ENCODE measurements at regions not wholly inside any gene's neighbourhood (a gene's known extent, or its start where the extent isn't known, plus 50 kb on each side); places are given as distances from the start of the nearest gene placed in this dataset.
A peak's percentile ranks its signal among the peaks of the same experiment; 100 is the strongest.

GRCh38 chrX:140433582-140433981 is 71.3 kb downstream of the SOX3 start:
- DNase-seq (ENCODE audit: low spot score), result no peak
- no peaks in the 10 kb centered on the region for H3K36me3 ChIP-seq (ENCODE audit: control insufficient read depth in 4 of 4, insufficient read depth in 3 of 4, low read depth in 1 of 4, low read length in 3 of 4)
- 34% methylated on average over 4 of the region's 4 CpGs for WGBS
- H3K27me3 ChIP-seq (ENCODE audit: control insufficient read depth in 4 of 4, insufficient read depth in 4 of 4, low read length in 3 of 4), result peaks cover 0 to 2% (median 0%) of the 10 kb centered on the region in 4 donors
- TF ChIP-seq REST (IDR thresholded peaks at IDR 0.05) (peak; percentile 96), YY1 (IDR thresholded peaks at IDR 0.05) (peak; percentile 51), RAD21 (IDR thresholded peaks at IDR 0.05) (no peak), HNF4A (conservative IDR thresholded peaks at IDR 0.05) (peak; percentile 7 to 62), NR2F2 (IDR thresholded peaks at IDR 0.05) (no peak), RXRA (IDR thresholded peaks at IDR 0.05) (peak in 1 of 2 donors; percentile 69), TAF1 (conservative IDR thresholded peaks at IDR 0.05) (no peak), GABPA (IDR thresholded peaks at IDR 0.05 in 1 of 2, conservative IDR thresholded peaks at IDR 0.05 in 1 of 2) (no peak), CTCF (IDR thresholded peaks at IDR 0.05; ENCODE audit: low read depth, low read length, missing input control) (no peak), HNF4G (IDR thresholded peaks at IDR 0.05) (no peak), EGR1 (IDR thresholded peaks at IDR 0.05; ENCODE audit: low read depth in 2 of 2) (no peak), JUND (IDR thresholded peaks at IDR 0.05) (peak in 1 of 2 donors; percentile 36), SP1 (IDR thresholded peaks at IDR 0.05) (no peak), FOXA2 (IDR thresholded peaks at IDR 0.05) (peak; percentile 57), FOXA1 (IDR thresholded peaks at IDR 0.05) (no peak)
- TF ChIP-seq, protein P1, sequence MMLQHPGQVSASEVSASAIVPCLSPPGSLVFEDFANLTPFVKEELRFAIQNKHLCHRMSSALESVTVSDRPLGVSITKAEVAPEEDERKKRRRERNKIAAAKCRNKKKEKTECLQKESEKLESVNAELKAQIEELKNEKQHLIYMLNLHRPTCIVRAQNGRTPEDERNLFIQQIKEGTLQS (IDR thresholded peaks at IDR 0.05), result no peak
- TF ChIP-seq, protein P2, sequence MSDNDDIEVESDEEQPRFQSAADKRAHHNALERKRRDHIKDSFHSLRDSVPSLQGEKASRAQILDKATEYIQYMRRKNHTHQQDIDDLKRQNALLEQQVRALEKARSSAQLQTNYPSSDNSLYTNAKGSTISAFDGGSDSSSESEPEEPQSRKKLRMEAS (IDR thresholded peaks at IDR 0.05), result peak; percentile 22
- TF ChIP-seq, protein P3, sequence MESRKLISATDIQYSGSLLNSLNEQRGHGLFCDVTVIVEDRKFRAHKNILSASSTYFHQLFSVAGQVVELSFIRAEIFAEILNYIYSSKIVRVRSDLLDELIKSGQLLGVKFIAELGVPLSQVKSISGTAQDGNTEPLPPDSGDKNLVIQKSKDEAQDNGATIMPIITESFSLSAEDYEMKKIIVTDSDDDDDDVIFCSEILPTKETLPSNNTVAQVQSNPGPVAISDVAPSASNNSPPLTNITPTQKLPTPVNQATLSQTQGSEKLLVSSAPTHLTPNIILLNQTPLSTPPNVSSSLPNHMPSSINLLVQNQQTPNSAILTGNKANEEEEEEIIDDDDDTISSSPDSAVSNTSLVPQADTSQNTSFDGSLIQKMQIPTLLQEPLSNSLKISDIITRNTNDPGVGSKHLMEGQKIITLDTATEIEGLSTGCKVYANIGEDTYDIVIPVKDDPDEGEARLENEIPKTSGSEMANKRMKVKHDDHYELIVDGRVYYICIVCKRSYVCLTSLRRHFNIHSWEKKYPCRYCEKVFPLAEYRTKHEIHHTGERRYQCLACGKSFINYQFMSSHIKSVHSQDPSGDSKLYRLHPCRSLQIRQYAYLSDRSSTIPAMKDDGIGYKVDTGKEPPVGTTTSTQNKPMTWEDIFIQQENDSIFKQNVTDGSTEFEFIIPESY (IDR thresholded peaks at IDR 0.05), result peak; percentile 27
- no peak overlapping the region for H3K27ac ChIP-seq (ENCODE audit: low read depth in 1 of 2, low read length in 2 of 2)
- peaks cover 0 to 3% (median 0%) of the 10 kb centered on the region in 4 donors for H3K9me3 ChIP-seq (ENCODE audit: control insufficient read depth in 4 of 4, low read length in 3 of 4)
- peaks cover 5 to 31% (median 22%) of the 10 kb centered on the region in 4 donors for H3K4me1 ChIP-seq (ENCODE audit: control insufficient read depth in 4 of 4, insufficient read depth in 4 of 4, low read length in 3 of 4)
- H3K4me3 ChIP-seq (ENCODE audit: low read depth in 1 of 3, low read length in 3 of 3), result no peak overlapping the region
- no peak overlapping the region for H3K9ac ChIP-seq (ENCODE audit: low read depth in 1 of 2, low read length in 2 of 2)
